Parathyroid adenoma (tissue), 2 donors: ENCODE measurements at regions not wholly inside any gene's neighbourhood (a gene's known extent, or its start where the extent isn't known, plus 50 kb on each side); places are given as distances from the start of the nearest gene placed in this dataset.

ENCODE experiments used
- H2AFZ ChIP-seq: fragments of 300-600 bp; sonication (generic); one replicate; pipeline ENCODE4 v1.7.0; 2017; ENCODE audit warnings: antibody characterized with exemption, mild to moderate bottlenecking
- H3K27ac ChIP-seq: fragments of 300-600 bp; sonication (generic); one replicate; pipeline ENCODE4 v1.7.0; 2017
- H3K27me3 ChIP-seq: fragments of 300-600 bp; sonication (generic); one replicate; pipeline ENCODE4 v1.7.0; 2017; ENCODE audit warnings: low read length; ENCODE audit not compliant: control insufficient read depth, insufficient read depth
- H3K36me3 ChIP-seq: fragments of 300-600 bp; sonication (generic); one replicate; pipeline ENCODE4 v1.7.0; 2017; ENCODE audit warnings: low read length; ENCODE audit not compliant: control insufficient read depth, insufficient read depth
- H3K4me1 ChIP-seq: fragments of 300-600 bp; sonication (generic); one replicate; pipeline ENCODE4 v1.7.0; 2017; ENCODE audit warnings: control low read depth
- H3K4me2 ChIP-seq: fragments of 300-600 bp; sonication (generic); one replicate; pipeline ENCODE4 v1.7.0; 2017; ENCODE audit warnings: low read length
- H3K4me3 ChIP-seq: fragments of 300-600 bp; sonication (generic); one replicate; pipeline ENCODE4 v1.7.0; 2017; ENCODE audit warnings: low read depth, low read length
- H3K79me2 ChIP-seq: fragments of 300-600 bp; sonication (generic); one replicate; pipeline ENCODE4 v1.7.0; 2017; ENCODE audit warnings: control low read depth
- H3K9ac ChIP-seq: fragments of 300-600 bp; sonication (generic); one replicate; pipeline ENCODE4 v1.7.0; 2017; ENCODE audit warnings: mild to moderate bottlenecking
- H3K9me3 ChIP-seq: fragments of 300-600 bp; sonication (generic); one replicate; pipeline ENCODE4 v1.7.0; 2017; ENCODE audit warnings: low read length; ENCODE audit not compliant: control insufficient read depth
- CTCF ChIP-seq: fragments of 300-600 bp; sonication (generic); IDR thresholded peaks from one replicate; pipeline ENCODE4 v1.7.0; 2017; ENCODE audit warnings: antibody characterized with exemption, mild to moderate bottlenecking
- donor health status: primary hyperparathyroidism.

DNA sequence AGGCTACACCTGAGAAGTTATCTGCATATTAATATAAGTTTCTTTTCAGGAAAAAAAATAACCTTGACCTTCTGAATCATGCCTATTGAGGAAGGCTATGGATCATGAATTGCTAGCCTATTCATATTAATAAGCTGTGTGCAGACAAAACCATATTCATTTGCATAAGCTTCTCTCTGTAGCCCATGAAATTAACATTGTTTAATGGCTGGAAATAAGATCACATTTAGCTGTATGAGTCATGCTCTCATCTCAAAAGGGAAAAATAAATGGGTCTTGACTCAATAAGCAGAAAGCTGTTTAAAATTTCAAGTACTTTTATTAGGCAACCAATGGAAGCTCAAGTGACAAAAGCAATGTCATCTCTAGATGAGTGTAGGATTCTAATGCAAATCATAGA, 330.0 kb upstream of the DEPDC1 start:
- Histone ChIP-seq H3K9me3 (no peaks in the 10 kb centered on the region), H3K4me1 (no peaks in the 10 kb centered on the region), H3K36me3 (no peaks in the 10 kb centered on the region), H3K4me2 (no peak overlapping the region), H3K9ac (no peak overlapping the region), H3K27me3 (no peaks in the 10 kb centered on the region), H3K4me3 (no peak overlapping the region), H2AFZ (no peak overlapping the region), H3K27ac (no peak overlapping the region), H3K79me2 (no peaks in the 10 kb centered on the region)
- TF ChIP-seq CTCF = no peak

DNA sequence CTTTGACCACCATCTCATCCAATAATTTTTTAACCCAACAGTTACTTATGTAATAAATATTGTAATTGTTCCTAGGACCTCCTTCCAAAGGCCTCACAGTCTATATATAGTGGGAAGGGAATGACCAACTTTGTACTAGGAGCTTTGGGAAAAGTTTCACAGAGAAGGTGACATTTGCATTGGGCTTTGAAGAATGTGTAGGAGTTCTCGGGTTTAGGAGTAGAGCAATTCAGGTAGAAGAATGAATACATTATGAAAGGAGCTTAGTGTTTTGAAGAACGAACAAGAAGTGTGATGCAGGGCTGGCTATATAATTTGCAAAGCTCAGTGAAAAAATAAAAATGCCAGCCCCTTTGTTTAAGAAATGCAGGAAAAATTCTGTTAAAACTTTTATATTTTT, 330.4 kb upstream of the DEPDC1 start:
- H2AFZ ChIP-seq = no peak overlapping the region
- H3K27ac ChIP-seq = no peak overlapping the region
- no peaks in the 10 kb centered on the region for H3K4me1 ChIP-seq

GRCh38 chr1:68828013-68828412, 331.1 kb upstream of the DEPDC1 start:
- H3K27me3 ChIP-seq = no peaks in the 10 kb centered on the region
- TF ChIP-seq CTCF = no peak
- no peak overlapping the region for H3K4me2 ChIP-seq
- H3K4me1 ChIP-seq = no peaks in the 10 kb centered on the region
- no peaks in the 10 kb centered on the region for H3K79me2 ChIP-seq
- H3K4me3 ChIP-seq = no peak overlapping the region
- H3K27ac ChIP-seq = no peak overlapping the region
- H3K9ac ChIP-seq = no peak overlapping the region
- H3K9me3 ChIP-seq = no peaks in the 10 kb centered on the region
- no peak overlapping the region for H2AFZ ChIP-seq
- no peaks in the 10 kb centered on the region for H3K36me3 ChIP-seq

More for the DNA sequence above, 330.4 kb upstream of the DEPDC1 start:
- H3K27me3 ChIP-seq = no peaks in the 10 kb centered on the region
- no peak overlapping the region for H3K9ac ChIP-seq
- H3K4me2 ChIP-seq = no peak overlapping the region
- no peaks in the 10 kb centered on the region for H3K9me3 ChIP-seq
- no peaks in the 10 kb centered on the region for H3K36me3 ChIP-seq
- H3K4me3 ChIP-seq = no peak overlapping the region
- H3K79me2 ChIP-seq = no peaks in the 10 kb centered on the region
- no peak for TF ChIP-seq CTCF

GRCh38 chr1:68831281-68831680, 334.4 kb upstream of the DEPDC1 start:
- no peaks in the 10 kb centered on the region for H3K4me1 ChIP-seq
- H3K9ac ChIP-seq = no peak overlapping the region
- no peaks in the 10 kb centered on the region for H3K9me3 ChIP-seq
- H3K36me3 ChIP-seq = no peaks in the 10 kb centered on the region
- H3K27ac ChIP-seq = no peak overlapping the region
- H3K27me3 ChIP-seq = no peaks in the 10 kb centered on the region
- H3K4me2 ChIP-seq = no peak overlapping the region
- H3K79me2 ChIP-seq = no peaks in the 10 kb centered on the region
- TF ChIP-seq CTCF = no peak
- H3K4me3 ChIP-seq = no peak overlapping the region
- H2AFZ ChIP-seq = no peak overlapping the region

- Histone ChIP-seq H3K27me3 (no peaks in the 10 kb centered on the region), H3K9me3 (no peaks in the 10 kb centered on the region), H2AFZ (no peak overlapping the region), H3K4me1 (no peaks in the 10 kb centered on the region), H3K79me2 (no peaks in the 10 kb centered on the region), H3K9ac (no peak overlapping the region), H3K4me3 (no peak overlapping the region), H3K27ac (no peak overlapping the region), H3K4me2 (no peak overlapping the region), H3K36me3 (no peaks in the 10 kb centered on the region)
- no peak for TF ChIP-seq CTCF
These were observed 351.1 kb upstream of the DEPDC1 start for GRCh38 chr1:68848017-68848416.
